ENCODE measurements at regions not wholly inside any gene's neighbourhood (a gene's known extent, or its start where the extent isn't known, plus 50 kb on each side); places are given as distances from the start of the nearest gene placed in this dataset.

- H3K36me3 ChIP-seq (ENCODE audit: low read depth, low read length) = no peaks in the 10 kb centered on the region
- POLR2A ChIA-PET (ENCODE audit: unreplicated experiment) = interaction anchor here (0.7 kb wide), 1 partner anchor 102 kb away, joined by 3 read pairs; no protein-coding TSS in a partner anchor
These were observed 831.8 kb downstream of the EPHA7 start for GRCh38 chr6:92587525-92587924.

GRCh38 chr6:92586236-92586977 is 833.0 kb downstream of the EPHA7 start:
- intact Hi-C loops (cut with micrococcal nuclease) = loop anchor here (2.0 to 10.0 kb wide), 2 partner anchors 158 to 188 kb away; no protein-coding TSS in a partner anchor
- no peak for DNase-seq
- H3K27me3 ChIP-seq (ENCODE audit: low read length) = no peaks in the 10 kb centered on the region
- H3K4me3 ChIP-seq (ENCODE audit: low read length) = no peak overlapping the region
- no peaks in the 10 kb centered on the region for H3F3A ChIP-seq (ENCODE audit: low read length, unreplicated experiment)
- H3K9ac ChIP-seq (ENCODE audit: low read length) = no peak overlapping the region
- no peaks in the 10 kb centered on the region for H3K79me2 ChIP-seq (ENCODE audit: low read length)
- H3K9me2 ChIP-seq (replicated peaks; ENCODE audit: low read length) = no peaks in the 10 kb centered on the region
- TF ChIP-seq EZH2phosphoT487 (IDR thresholded peaks at IDR 0.05; ENCODE audit: borderline replicate concordance, low read length) (no peak), CTCF (conservative IDR thresholded peaks at IDR 0.05; ENCODE audit: low read depth, low read length) (no peak), EZH2 (IDR thresholded peaks at IDR 0.05; ENCODE audit: low read length, unreplicated experiment) (no peak)
- peaks cover 14% of the 10 kb centered on the region; the same call in 1 of the 2 replicates for H3K4me1 ChIP-seq (ENCODE audit: insufficient read depth, low read length)
- no peaks in the 10 kb centered on the region for H4K20me1 ChIP-seq (ENCODE audit: low read length)
- peak overlapping the region; percentile 38; the same call in 1 of the 2 replicates for H3K4me2 ChIP-seq (ENCODE audit: low read length)
- H3K9me3 ChIP-seq (ENCODE audit: low read length) = no peaks in the 10 kb centered on the region
- BruUV-seq (replicated peaks) = no TSS peak
- POLR2A ChIA-PET (ENCODE audit: unreplicated experiment) = interaction anchor here (0.6 kb wide), 1 partner anchor 9 kb away, joined by 3 read pairs; no protein-coding TSS in a partner anchor
- no peaks in the 10 kb centered on the region for H3K36me3 ChIP-seq (ENCODE audit: low read depth, low read length)
- no peak overlapping the region for H2AFZ ChIP-seq (ENCODE audit: low read length)
- no peak for ATAC-seq
- CTCF ChIA-PET = no interaction called here
- H3K27ac ChIP-seq (ENCODE audit: low read length) = no peak overlapping the region

More at GRCh38 chr6:92587525-92587924, 831.8 kb downstream of the EPHA7 start:
- peak; percentile 83 for DNase-seq
- TF ChIP-seq EZH2 (IDR thresholded peaks at IDR 0.05; ENCODE audit: low read length, unreplicated experiment) (no peak), EZH2phosphoT487 (IDR thresholded peaks at IDR 0.05; ENCODE audit: borderline replicate concordance, low read length) (no peak), CTCF (conservative IDR thresholded peaks at IDR 0.05; ENCODE audit: low read depth, low read length) (no peak)
- H3K9me2 ChIP-seq (replicated peaks; ENCODE audit: low read length) = no peaks in the 10 kb centered on the region
- no TSS peak for BruUV-seq (replicated peaks)
- H3K27me3 ChIP-seq (ENCODE audit: low read length) = no peaks in the 10 kb centered on the region
- H3F3A ChIP-seq (ENCODE audit: low read length, unreplicated experiment) = no peaks in the 10 kb centered on the region
- H3K9me3 ChIP-seq (ENCODE audit: low read length) = no peaks in the 10 kb centered on the region
- no peak overlapping the region for H3K9ac ChIP-seq (ENCODE audit: low read length)
- no peak overlapping the region for H2AFZ ChIP-seq (ENCODE audit: low read length)
- intact Hi-C loops (cut with micrococcal nuclease) = loop anchor here (2.0 to 10.0 kb wide), 2 partner anchors 159 to 187 kb away; no protein-coding TSS in a partner anchor
- peak; percentile 85 for ATAC-seq
- H3K4me1 ChIP-seq (ENCODE audit: insufficient read depth, low read length) = peaks cover 14% of the 10 kb centered on the region; the same call in 1 of the 2 replicates
- no peak overlapping the region for H3K4me3 ChIP-seq (ENCODE audit: low read length)
- H3K4me2 ChIP-seq (ENCODE audit: low read length) = peak overlapping the region; percentile 38; the same call in 1 of the 2 replicates
- H3K27ac ChIP-seq (ENCODE audit: low read length) = no peak overlapping the region
- no peaks in the 10 kb centered on the region for H4K20me1 ChIP-seq (ENCODE audit: low read length)
- CTCF ChIA-PET = no interaction called here
- no peaks in the 10 kb centered on the region for H3K79me2 ChIP-seq (ENCODE audit: low read length)

- H3K4me2 ChIP-seq (ENCODE audit: low read length) = no peak overlapping the region
- no peak for TF ChIP-seq EZH2 (IDR thresholded peaks at IDR 0.05; ENCODE audit: low read length, unreplicated experiment)
- H3K9me2 ChIP-seq (replicated peaks; ENCODE audit: low read length) = no peaks in the 10 kb centered on the region
- no peak overlapping the region for H2AFZ ChIP-seq (ENCODE audit: low read length)
- no peak overlapping the region for H3K9ac ChIP-seq (ENCODE audit: low read length)
- no peak for ATAC-seq
- H3K4me3 ChIP-seq (ENCODE audit: low read length) = no peak overlapping the region
- no peaks in the 10 kb centered on the region for H3K79me2 ChIP-seq (ENCODE audit: low read length)
- intact Hi-C loops (cut with micrococcal nuclease) = loop anchor here (10.0 kb wide), 1 partner anchor 193 kb away; no protein-coding TSS in a partner anchor
- H3K27me3 ChIP-seq (ENCODE audit: low read length) = no peaks in the 10 kb centered on the region
- H3K27ac ChIP-seq (ENCODE audit: low read length) = no peak overlapping the region
- BruUV-seq (replicated peaks) = no TSS peak
- H3F3A ChIP-seq (ENCODE audit: low read length, unreplicated experiment) = no peaks in the 10 kb centered on the region
- peaks cover 5% of the 10 kb centered on the region; the same call in 1 of the 2 replicates for H3K4me1 ChIP-seq (ENCODE audit: insufficient read depth, low read length)
- no peaks in the 10 kb centered on the region for H4K20me1 ChIP-seq (ENCODE audit: low read length)
- ChIA-PET CTCF (no interaction called here), POLR2A (ENCODE audit: unreplicated experiment) (no interaction called here)
- DNase-seq = no peak
- no peaks in the 10 kb centered on the region for H3K36me3 ChIP-seq (ENCODE audit: low read depth, low read length)
- no peaks in the 10 kb centered on the region for H3K9me3 ChIP-seq (ENCODE audit: low read length)
These were observed 837.1 kb downstream of the EPHA7 start for GRCh38 chr6:92582211-92582610.

All from PC-3 (cell line).